HG02610 (cell line): ENCODE measurements at regions not wholly inside any gene's neighbourhood (a gene's known extent, or its start where the extent isn't known, plus 50 kb on each side); places are given as distances from the start of the nearest gene placed in this dataset.

Experiments
- ATAC-seq: cut with Tn5 transposase; IDR thresholded peaks from one replicate; pipeline ENCODE4 v1.9.1; 2021; ENCODE audit warnings: mild to moderate bottlenecking, moderate library complexity; ENCODE audit not compliant: unreplicated experiment

GRCh38 chr10:124231168-124232155 lies 138.1 kb upstream of the CHST15 start:
- no peak for ATAC-seq

DNA sequence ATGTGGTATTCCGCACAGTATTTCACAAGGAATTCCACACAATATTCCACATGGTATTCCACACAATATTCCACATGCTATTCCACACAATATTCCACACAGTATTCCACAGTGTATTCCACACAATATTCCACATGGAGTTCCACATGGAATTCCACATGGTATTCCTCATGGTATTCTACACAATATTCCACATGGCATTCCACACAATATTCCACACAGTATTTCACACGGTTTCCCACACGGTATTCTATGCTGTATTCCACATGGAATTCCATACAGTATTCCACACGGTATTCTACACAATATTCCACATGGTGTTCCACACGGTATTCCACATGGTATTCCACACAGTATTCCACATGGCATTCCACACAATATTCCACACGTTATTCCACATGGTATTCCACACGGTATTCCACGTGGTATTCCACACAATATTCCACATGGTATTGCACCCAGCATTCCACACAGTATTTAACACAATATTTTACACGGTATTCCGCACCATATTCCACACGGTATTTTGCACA lies 137.3 kb upstream of the CHST15 start:
- ATAC-seq: no peak

DNA sequence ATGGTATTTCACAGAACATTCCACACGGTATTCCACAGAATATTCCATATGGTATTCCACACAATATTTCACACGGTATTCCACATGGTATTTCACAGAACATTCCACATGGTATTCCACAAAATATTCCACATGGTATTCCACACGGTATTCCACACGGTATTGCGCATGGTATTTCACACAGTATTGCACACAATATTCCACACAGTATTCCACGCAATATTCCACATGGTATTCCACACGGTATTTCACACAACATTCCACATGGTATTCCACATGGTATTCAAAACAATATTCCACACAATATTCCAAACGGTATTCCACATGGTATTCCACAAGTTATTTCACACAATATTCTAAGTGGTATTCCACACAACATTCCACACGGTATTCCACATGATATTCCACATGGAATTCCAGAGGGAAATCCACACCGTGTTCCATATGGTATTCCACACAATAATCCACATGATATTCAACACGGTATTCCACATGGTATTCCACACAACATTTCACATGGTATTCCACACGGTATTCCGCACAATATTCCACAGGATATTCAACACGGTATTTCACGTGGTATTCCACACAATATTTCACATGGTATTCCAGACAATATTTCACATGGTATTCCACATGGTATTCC lies 136.7 kb upstream of the CHST15 start:
- ATAC-seq: no peak

GRCh38 chr10:124229201-124229988 lies 136.0 kb upstream of the CHST15 start:
- ATAC-seq: no peak

- ATAC-seq: no peak
Observed at GRCh38 chr10:124228471-124228870, 135.1 kb upstream of the CHST15 start.

DNA sequence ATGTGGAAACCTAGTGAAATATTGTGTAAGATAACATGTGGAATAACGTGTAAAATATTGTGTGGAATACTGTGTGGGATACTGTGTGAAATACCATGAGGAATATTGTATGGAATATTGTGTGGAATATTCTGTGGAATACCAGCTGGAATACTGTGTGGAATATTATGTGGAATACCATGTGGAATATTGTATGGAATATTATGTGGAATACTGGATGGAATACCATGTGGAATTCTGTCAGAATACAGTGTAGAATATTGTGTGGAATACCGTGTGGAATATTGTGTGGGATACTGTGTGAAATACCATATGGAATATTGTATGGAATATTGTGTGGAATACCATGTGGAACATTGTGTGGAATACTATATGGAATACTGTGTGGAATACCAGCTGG lies 134.6 kb upstream of the CHST15 start:
- no peak for ATAC-seq

- no peak for ATAC-seq
Observed at GRCh38 chr10:124227055-124227975, 133.9 kb upstream of the CHST15 start.

DNA sequence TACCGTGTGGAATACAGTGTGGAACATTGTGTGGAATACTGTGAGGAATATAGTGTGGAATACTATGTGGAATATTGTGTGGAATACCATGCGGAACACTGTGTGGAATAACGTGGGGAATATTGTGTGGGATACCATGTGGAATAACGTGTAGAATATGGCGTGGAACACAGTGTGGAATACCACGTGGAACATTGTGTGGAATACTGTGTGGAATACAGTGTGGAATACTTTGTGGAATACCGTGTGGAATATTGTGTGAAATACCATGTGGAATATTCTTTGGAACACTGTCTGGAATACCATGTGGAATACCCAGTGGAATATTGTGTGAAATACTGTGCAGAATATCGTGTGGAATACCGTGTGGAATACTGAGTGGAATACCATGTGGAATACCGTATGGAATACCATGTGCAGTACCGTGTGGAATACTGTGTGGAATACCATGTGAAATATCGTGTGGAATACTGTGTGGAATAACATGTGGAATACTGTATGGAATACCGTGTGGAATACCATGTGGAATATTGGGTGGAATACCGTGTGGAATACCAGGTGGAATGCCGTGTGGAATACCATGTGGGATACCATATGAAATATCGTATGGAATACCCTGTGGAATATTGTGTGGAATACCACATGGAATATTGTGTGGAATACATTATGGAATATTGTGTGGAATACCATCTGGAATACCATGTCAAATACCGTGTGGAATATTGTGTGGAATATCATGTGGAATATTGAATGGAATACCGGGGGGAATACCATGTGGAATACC lies 133.1 kb upstream of the CHST15 start:
- ATAC-seq: no peak

- ATAC-seq: no peak
Observed at GRCh38 chr10:124225467-124226270, 132.3 kb upstream of the CHST15 start.

GRCh38 chr10:124225029-124225466 lies 131.7 kb upstream of the CHST15 start:
- no peak for ATAC-seq

DNA sequence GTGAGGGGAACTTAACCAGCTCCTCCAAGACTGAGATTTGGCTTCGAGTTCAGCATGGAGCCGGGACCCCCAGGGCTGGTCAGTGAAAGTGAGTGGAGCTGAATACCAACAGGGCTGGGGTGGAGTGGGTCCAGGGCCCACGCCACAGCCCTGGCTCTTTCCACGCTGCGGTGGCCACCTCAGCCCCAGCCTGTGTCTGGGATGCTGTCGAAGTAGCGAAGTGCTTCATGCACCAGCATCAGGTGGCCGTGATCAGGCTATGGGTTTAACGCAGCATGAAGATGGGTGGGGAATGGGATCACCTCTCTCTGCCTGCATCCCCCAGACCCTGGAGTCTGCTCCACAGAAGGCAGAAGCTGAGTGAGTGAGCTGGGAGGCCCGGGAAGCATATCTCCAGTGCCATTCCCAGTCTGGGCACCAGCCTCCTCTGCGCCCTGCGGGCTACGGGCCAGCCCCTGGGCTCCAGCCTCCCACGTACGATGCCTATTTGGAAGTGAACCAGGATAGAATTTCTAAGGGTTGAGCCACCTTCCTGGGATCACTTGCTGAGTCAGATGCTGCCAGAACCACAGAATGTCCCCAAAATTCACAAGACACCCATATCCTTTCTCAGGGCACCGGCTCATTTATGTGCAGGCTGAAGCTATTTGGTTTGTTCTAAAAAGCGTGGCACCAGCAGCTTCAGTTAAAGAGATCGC lies 131.1 kb upstream of the CHST15 start:
- ATAC-seq: no peak

- ATAC-seq: no peak
Observed at GRCh38 chr10:124223711-124224085, 130.3 kb upstream of the CHST15 start.

DNA sequence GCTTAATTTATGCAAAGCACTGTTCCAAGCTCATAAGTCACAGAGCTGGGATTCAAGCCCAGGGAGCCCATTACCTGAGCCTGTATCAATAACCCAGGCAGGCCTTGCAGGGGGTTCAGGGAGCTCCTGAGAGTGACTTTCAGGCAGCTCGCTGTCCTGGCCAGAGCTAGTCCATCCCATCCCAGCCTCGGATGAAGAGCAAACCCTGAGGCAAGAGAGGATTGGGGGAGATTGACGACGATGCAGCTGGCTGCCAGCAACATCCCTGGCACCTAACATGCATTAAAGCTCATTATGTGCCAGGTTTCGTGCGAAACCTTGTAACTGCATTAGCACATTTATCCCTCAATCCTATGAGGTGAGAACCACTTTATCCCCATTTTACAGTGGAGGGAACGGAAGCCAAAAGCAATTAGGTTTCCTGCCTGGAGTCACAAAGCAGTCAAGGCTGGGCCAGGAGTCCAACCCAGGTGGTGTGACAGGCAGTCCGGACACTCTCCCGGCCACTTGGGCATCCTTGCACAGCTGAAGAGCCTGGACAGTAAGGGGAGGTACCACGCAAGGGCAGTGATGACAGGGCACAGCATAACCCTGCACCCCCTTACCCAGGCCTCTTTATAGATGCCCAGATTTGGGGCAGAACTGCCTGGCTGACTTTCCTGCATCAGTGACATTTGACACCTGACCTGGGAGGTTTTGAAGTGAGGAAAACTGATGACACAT lies 129.8 kb upstream of the CHST15 start:
- ATAC-seq: no peak

- ATAC-seq: peak; percentile 13
Observed at GRCh38 chr10:124222318-124222987, 129.1 kb upstream of the CHST15 start.

DNA sequence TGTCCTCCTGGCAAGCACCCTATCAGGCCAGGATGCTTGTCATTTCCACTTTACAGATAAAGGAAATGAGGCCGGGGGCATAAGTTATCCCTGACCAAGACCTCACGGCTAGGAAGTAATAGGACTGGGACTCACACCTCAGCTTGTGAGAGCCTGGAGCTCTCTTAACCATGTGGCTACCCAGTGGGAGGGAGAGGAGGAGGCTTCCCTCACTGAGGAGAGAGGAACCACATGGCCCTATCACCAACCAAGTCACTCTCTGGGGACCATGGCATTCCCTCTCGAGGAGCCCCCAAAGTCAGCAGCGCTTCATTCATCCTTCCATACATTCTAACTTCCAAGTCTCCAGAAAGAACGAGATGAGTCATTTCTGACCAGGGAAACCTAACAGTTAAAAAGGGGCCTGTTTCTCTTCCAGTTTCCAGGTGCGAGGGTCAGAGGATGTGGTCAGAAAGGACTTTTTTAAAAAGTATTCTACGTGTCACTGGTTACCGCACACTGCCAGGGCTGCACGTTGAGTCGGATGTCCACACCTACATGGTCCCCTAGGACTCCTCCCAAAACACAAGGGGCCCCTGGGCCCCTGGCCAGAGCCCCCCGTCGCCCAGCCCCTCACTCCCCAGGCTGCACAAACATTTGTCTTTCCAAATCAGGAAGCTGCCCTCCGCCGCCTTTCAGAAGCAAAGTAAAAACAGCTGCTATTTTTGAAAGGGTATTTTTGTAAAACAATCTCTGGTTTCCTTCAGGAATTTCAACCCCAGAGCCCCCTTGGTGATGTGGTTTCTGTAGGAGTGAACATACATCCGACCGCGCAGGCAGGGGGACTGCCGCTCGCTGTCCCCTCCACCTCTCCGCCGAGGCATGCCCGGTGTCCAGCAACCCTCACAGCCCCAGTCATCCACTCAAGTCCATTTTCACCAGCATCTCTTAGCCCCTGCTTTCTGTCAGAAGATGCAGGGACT lies 128.2 kb upstream of the CHST15 start:
- peak; percentile 80 for ATAC-seq
